ENCODE measurements at regions not wholly inside any gene's neighbourhood (a gene's known extent, or its start where the extent isn't known, plus 50 kb on each side); places are given as distances from the start of the nearest gene placed in this dataset.

GRCh38 chr18:78892177-78892576, 87.4 kb upstream of the SALL3 start:
- no peak for DNase-seq (ENCODE audit: low read depth in 2 of 2)
- no peak overlapping the region for H3K4me2 ChIP-seq (ENCODE audit: extremely low read depth, insufficient read depth, low read length)
- H3K79me2 ChIP-seq (ENCODE audit: control insufficient read depth, insufficient read depth, low read length) = no peaks in the 10 kb centered on the region
- no peak overlapping the region for H3K4me3 ChIP-seq (replicated peaks in 1 of 4; ENCODE audit: control extremely low read depth in 1 of 4, insufficient read depth in 1 of 4, low read depth in 3 of 4, low read length in 4 of 4)
- no peaks in the 10 kb centered on the region for H3K9me3 ChIP-seq (ENCODE audit: control insufficient read depth, insufficient read depth, low read depth, low read length)
- no peaks in the 10 kb centered on the region for H3K4me1 ChIP-seq (ENCODE audit: control insufficient read depth, extremely low read depth, insufficient read depth, low read length)
- no peak overlapping the region for H3K9ac ChIP-seq (ENCODE audit: insufficient read depth, low read length)
- H3K36me3 ChIP-seq (ENCODE audit: control insufficient read depth, insufficient read depth, low read length) = no peaks in the 10 kb centered on the region
- no peaks in the 10 kb centered on the region for H3K27me3 ChIP-seq (ENCODE audit: control insufficient read depth, insufficient read depth, low read length)
- no peaks in the 10 kb centered on the region for H4K20me1 ChIP-seq (ENCODE audit: control insufficient read depth, extremely low read depth, insufficient read depth, low read length)
- H2AFZ ChIP-seq (ENCODE audit: low read length) = no peak overlapping the region
- TF ChIP-seq CTCF (conservative IDR thresholded peaks at IDR 0.05 in 1 of 2, IDR thresholded peaks at IDR 0.05 in 1 of 2; ENCODE audit: low read depth in 1 of 2, low read length in 2 of 2) = no peak
- no peak for TF ChIP-seq EZH2 (IDR thresholded peaks at IDR 0.05; ENCODE audit: low read length, missing control alignments)
- no peak overlapping the region for H3K27ac ChIP-seq (ENCODE audit: insufficient read depth, low read length)

GRCh38 chr18:78892721-78893120, 86.9 kb upstream of the SALL3 start:
- H3K27me3 ChIP-seq (ENCODE audit: control insufficient read depth, insufficient read depth, low read length) = no peaks in the 10 kb centered on the region
- no peak overlapping the region for H3K4me3 ChIP-seq (replicated peaks in 1 of 4; ENCODE audit: control extremely low read depth in 1 of 4, insufficient read depth in 1 of 4, low read depth in 3 of 4, low read length in 4 of 4)
- no peak overlapping the region for H3K4me2 ChIP-seq (ENCODE audit: extremely low read depth, insufficient read depth, low read length)
- H3K4me1 ChIP-seq (ENCODE audit: control insufficient read depth, extremely low read depth, insufficient read depth, low read length) = no peaks in the 10 kb centered on the region
- DNase-seq (ENCODE audit: low read depth in 2 of 2) = no peak
- H3K9ac ChIP-seq (ENCODE audit: insufficient read depth, low read length) = no peak overlapping the region
- H3K27ac ChIP-seq (ENCODE audit: insufficient read depth, low read length) = no peak overlapping the region
- H4K20me1 ChIP-seq (ENCODE audit: control insufficient read depth, extremely low read depth, insufficient read depth, low read length) = no peaks in the 10 kb centered on the region
- H3K36me3 ChIP-seq (ENCODE audit: control insufficient read depth, insufficient read depth, low read length) = no peaks in the 10 kb centered on the region
- H3K9me3 ChIP-seq (ENCODE audit: control insufficient read depth, insufficient read depth, low read depth, low read length) = no peaks in the 10 kb centered on the region
- no peak overlapping the region for H2AFZ ChIP-seq (ENCODE audit: low read length)
- H3K79me2 ChIP-seq (ENCODE audit: control insufficient read depth, insufficient read depth, low read length) = no peaks in the 10 kb centered on the region
- no peak for TF ChIP-seq EZH2 (IDR thresholded peaks at IDR 0.05; ENCODE audit: low read length, missing control alignments)
- TF ChIP-seq CTCF (conservative IDR thresholded peaks at IDR 0.05 in 1 of 2, IDR thresholded peaks at IDR 0.05 in 1 of 2; ENCODE audit: low read depth in 1 of 2, low read length in 2 of 2) = no peak

- Histone ChIP-seq H3K4me1 (ENCODE audit: control insufficient read depth, extremely low read depth, insufficient read depth, low read length) (no peaks in the 10 kb centered on the region), H3K79me2 (ENCODE audit: control insufficient read depth, insufficient read depth, low read length) (no peaks in the 10 kb centered on the region), H3K4me2 (ENCODE audit: extremely low read depth, insufficient read depth, low read length) (no peak overlapping the region), H3K9ac (ENCODE audit: insufficient read depth, low read length) (no peak overlapping the region), H2AFZ (ENCODE audit: low read length) (no peak overlapping the region), H3K9me3 (ENCODE audit: control insufficient read depth, insufficient read depth, low read depth, low read length) (no peaks in the 10 kb centered on the region), H3K27me3 (ENCODE audit: control insufficient read depth, insufficient read depth, low read length) (no peaks in the 10 kb centered on the region), H3K4me3 (replicated peaks in 1 of 4; ENCODE audit: control extremely low read depth in 1 of 4, insufficient read depth in 1 of 4, low read depth in 3 of 4, low read length in 4 of 4) (no peak overlapping the region), H3K36me3 (ENCODE audit: control insufficient read depth, insufficient read depth, low read length) (no peaks in the 10 kb centered on the region), H3K27ac (ENCODE audit: insufficient read depth, low read length) (no peak overlapping the region), H4K20me1 (ENCODE audit: control insufficient read depth, extremely low read depth, insufficient read depth, low read length) (no peaks in the 10 kb centered on the region)
- no peak for TF ChIP-seq EZH2 (IDR thresholded peaks at IDR 0.05; ENCODE audit: low read length, missing control alignments)
- no peak for TF ChIP-seq CTCF (conservative IDR thresholded peaks at IDR 0.05 in 1 of 2, IDR thresholded peaks at IDR 0.05 in 1 of 2; ENCODE audit: low read depth in 1 of 2, low read length in 2 of 2)
- DNase-seq (ENCODE audit: low read depth in 2 of 2) = no peak
Observed at GRCh38 chr18:78893281-78894032, 86.2 kb upstream of the SALL3 start.

Data from fibroblast of lung (primary cell).